LNCAP (cell line): ENCODE measurements at regions not wholly inside any gene's neighbourhood (a gene's known extent, or its start where the extent isn't known, plus 50 kb on each side); places are given as distances from the start of the nearest gene placed in this dataset.

Experiments used
- TF ChIP-seq, protein P1 (sequence below): fragments of 450-650 bp; IDR thresholded peaks from 2 replicates; pipeline ENCODE4 v1.5.1; 2017; ENCODE audit warnings: mild to moderate bottlenecking

- TF ChIP-seq, protein P1, sequence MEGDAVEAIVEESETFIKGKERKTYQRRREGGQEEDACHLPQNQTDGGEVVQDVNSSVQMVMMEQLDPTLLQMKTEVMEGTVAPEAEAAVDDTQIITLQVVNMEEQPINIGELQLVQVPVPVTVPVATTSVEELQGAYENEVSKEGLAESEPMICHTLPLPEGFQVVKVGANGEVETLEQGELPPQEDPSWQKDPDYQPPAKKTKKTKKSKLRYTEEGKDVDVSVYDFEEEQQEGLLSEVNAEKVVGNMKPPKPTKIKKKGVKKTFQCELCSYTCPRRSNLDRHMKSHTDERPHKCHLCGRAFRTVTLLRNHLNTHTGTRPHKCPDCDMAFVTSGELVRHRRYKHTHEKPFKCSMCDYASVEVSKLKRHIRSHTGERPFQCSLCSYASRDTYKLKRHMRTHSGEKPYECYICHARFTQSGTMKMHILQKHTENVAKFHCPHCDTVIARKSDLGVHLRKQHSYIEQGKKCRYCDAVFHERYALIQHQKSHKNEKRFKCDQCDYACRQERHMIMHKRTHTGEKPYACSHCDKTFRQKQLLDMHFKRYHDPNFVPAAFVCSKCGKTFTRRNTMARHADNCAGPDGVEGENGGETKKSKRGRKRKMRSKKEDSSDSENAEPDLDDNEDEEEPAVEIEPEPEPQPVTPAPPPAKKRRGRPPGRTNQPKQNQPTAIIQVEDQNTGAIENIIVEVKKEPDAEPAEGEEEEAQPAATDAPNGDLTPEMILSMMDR = no peak
These were observed 128.0 kb downstream of the TRIM29 start for GRCh38 chr11:120009938-120010337.

- TF ChIP-seq, protein P1 = no peak
These were observed 130.8 kb downstream of the TRIM29 start for GRCh38 chr11:120007144-120007543.

DNA sequence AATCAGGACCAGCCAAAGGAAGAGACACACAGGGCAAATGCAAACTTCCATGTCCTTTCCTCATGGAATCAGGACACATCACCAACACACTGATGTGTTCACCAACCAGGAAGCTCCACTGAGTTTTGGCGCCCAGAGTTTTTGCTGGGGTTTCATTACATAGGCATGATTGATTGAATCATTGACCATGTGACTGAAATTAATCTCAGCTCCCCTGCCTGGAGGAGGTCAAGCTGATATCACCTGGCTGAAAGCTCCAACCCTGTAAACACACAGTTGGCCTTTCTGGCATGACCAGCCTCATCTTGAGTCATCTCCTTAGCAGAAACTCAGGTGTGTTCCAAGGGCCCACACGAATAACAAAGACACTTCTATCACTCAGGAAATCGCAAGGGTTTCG is 133.2 kb downstream of the TRIM29 start:
- TF ChIP-seq, protein P1 = no peak

- TF ChIP-seq, protein P1 = no peak
These were observed 136.5 kb downstream of the TRIM29 start for GRCh38 chr11:120001178-120002090.

DNA sequence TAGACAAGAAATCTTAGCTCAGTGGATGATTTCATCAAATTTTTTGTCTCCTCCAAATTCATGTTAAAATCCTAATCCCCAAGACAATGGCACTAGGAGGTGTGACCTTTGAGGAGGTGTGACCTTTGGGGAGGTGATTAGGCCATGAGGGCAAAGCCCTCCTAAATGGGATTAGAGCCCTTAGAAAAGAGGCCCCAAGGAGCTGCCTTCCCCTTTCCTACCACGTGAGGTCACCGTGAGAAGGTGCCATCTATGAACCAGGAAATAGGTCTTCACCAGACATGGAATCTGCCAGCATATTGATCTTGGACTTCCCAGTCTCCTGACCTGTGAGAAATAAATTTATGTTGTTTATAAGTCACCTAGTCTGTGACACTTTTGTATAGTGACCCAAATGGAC is 138.7 kb downstream of the TRIM29 start:
- TF ChIP-seq, protein P1 = no peak; the same call in 1 of the 2 replicates

- TF ChIP-seq, protein P1 = no peak
These were observed 141.4 kb downstream of the TRIM29 start for GRCh38 chr11:119996556-119996955.

DNA sequence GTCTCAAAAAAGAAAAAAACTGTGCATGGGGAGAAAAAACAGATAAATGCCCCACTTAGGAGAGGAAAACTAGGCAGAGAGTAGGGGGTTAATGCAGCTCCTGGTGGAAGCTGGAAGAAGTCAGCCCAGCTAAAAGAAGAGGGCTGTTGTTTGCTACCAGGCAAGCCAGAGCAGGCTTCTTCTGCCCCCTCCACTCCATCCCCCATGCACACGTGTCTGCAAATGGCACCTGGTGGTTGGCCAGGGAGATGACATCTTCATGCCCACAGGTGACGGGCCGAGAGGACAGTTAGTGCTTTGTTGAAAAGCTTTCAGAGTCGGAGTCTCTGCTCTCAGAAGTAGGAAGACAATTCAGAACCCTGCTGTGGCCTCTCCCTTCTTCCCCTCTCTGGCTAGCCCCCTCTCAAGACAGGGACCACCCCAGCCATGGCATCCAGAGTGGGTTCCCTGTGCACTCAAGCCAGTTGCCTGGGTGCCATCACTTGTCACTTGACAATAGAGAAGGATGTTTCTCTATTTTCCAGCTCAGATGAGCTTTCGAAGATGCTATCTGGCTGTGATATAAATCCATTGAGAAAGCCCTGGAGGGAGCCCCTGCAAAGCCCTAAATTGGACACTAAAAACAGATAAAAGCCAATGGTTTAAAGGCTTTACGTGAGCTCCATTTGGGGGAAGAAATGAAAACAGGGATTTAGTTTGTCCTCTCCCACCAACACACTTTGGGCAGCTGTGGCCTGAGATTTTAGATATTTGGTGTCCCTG is 142.0 kb downstream of the TRIM29 start:
- TF ChIP-seq, protein P1 = no peak
